B cell (primary cell): ENCODE measurements at regions not wholly inside any gene's neighbourhood (a gene's known extent, or its start where the extent isn't known, plus 50 kb on each side); places are given as distances from the start of the nearest gene placed in this dataset.

ENCODE experiments used
- ATAC-seq: fragments of 200-7000 bp; cut with Tn5 transposase; one replicate; pipeline ENCODE4 v1.10.0; 2021; ENCODE audit warnings: low read depth, mild to moderate bottlenecking, moderate number of reproducible peaks, moderate library complexity
- CTCF ChIA-PET: fragments of 350-600 bp; sonication (Branson Sonifier 250); formaldehyde crosslinking; loops from one replicate; lab custom pipeline; 2021; ENCODE audit warnings: antibody characterized with exemption, inconsistent platforms; lab: Charles Lee
- POLR2A ChIA-PET: fragments of 350-600 bp; sonication (Branson Sonifier 250); formaldehyde crosslinking; loops from one replicate; lab custom pipeline; 2021; ENCODE audit warnings: antibody characterized with exemption; lab: Charles Lee
- DNase-seq: peaks from one replicate; pipeline ENCODE4 v3.0.0; 2013
- H2AFZ ChIP-seq: 2 replicates; pipeline ENCODE4 v1.6.1; 2012; ENCODE audit warnings: mild to moderate bottlenecking, low read depth, low read length; ENCODE audit not compliant: insufficient read depth, poor library complexity, severe bottlenecking
- H3K27ac ChIP-seq, 2 donors: 1 replicate in 1 of 2; 2 replicates in 1 of 2; pipeline ENCODE4 v1.5.1; 2012 to 2013; ENCODE audit warnings: low read length in 2 of 2, mild to moderate bottlenecking in 2 of 2, moderate library complexity in 1 of 2
- H3K27me3 ChIP-seq, 4 experiments: fragments of 200-600 bp in 1 of 4; sonication (generic) in 1 of 4; replicated peaks in 1 of 4; 1 replicate in 2 of 4; 2 replicates in 2 of 4; pipeline versions ENCODE4 v1.6.1 to v1.7.0; 2013 to 2016; ENCODE audit warnings: low read length in 3 of 4, mild to moderate bottlenecking in 2 of 4, mixed read lengths in 1 of 4, moderate library complexity in 1 of 4; ENCODE audit not compliant: insufficient read depth in 4 of 4, control insufficient read depth in 3 of 4; ENCODE audit errors: control extremely low read depth in 1 of 4
- H3K36me3 ChIP-seq, 2 experiments: replicated peaks in 1 of 2; 1 replicate in 1 of 2; 2 replicates in 1 of 2; pipeline versions ENCODE4 v1.6.1 to v1.7.1; 2013; ENCODE audit warnings: low read length in 1 of 2; ENCODE audit not compliant: insufficient read depth in 2 of 2, control insufficient read depth in 1 of 2; ENCODE audit errors: control extremely low read depth in 1 of 2, extremely low read depth in 1 of 2
- H3K4me1 ChIP-seq, 2 donors: fragments of 200-600 bp in 1 of 2; sonication (generic) in 1 of 2; 1 replicate in 1 of 2; 2 replicates in 1 of 2; pipeline versions ENCODE4 v1.5.1 to v1.6.1; 2013 to 2017; ENCODE audit warnings: low read length in 2 of 2; ENCODE audit not compliant: control insufficient read depth in 2 of 2, insufficient read depth in 2 of 2
- H3K4me2 ChIP-seq: replicated peaks from 2 replicates; pipeline ENCODE3; 2012; ENCODE audit warnings: mild to moderate bottlenecking, low read depth, low read length; ENCODE audit not compliant: poor library complexity, severe bottlenecking
- H3K4me3 ChIP-seq, 5 experiments: fragments of 200-600 bp in 1 of 5; sonication (generic) in 1 of 5; 1 replicate in 3 of 5; 2 replicates in 2 of 5; pipeline versions ENCODE4 v1.5.1 to v1.7.0; 2011 to 2016; ENCODE audit warnings: low read length in 4 of 5, mild to moderate bottlenecking in 4 of 5, low read depth in 2 of 5, control low read depth in 1 of 5, moderate library complexity in 1 of 5; ENCODE audit not compliant: insufficient read depth in 1 of 5; ENCODE audit errors: control extremely low read depth in 1 of 5, extremely low read depth in 1 of 5
- H3K79me2 ChIP-seq: fragments of 200-600 bp; sonication (generic); one replicate; pipeline ENCODE4 v1.6.0; 2016; ENCODE audit warnings: low read length; ENCODE audit not compliant: control insufficient read depth, insufficient read depth
- H3K9ac ChIP-seq: fragments of 200-600 bp; sonication (generic); 2 replicates; pipeline ENCODE4 v1.6.1; 2017; ENCODE audit warnings: mild to moderate bottlenecking, low read length, moderate library complexity
- H3K9me3 ChIP-seq, 3 donors: one replicate each; pipeline versions ENCODE4 v1.6.1 to v1.7.1; 2013; ENCODE audit warnings: low read length in 2 of 3; ENCODE audit not compliant: control insufficient read depth in 2 of 3, insufficient read depth in 1 of 3; ENCODE audit errors: control extremely low read depth in 1 of 3
- H4K20me1 ChIP-seq: 2 replicates; pipeline ENCODE4 v1.6.0; 2012; ENCODE audit warnings: mild to moderate bottlenecking, low read length; ENCODE audit not compliant: insufficient read depth, control insufficient read depth, poor library complexity, severe bottlenecking
- H3K27ac Mint-ChIP-seq: one replicate; pipeline ENCODE4 v1.8.0; 2021; ENCODE audit warnings: mixed read lengths
- H3K27me3 Mint-ChIP-seq: one replicate; pipeline ENCODE4 v1.8.0; 2021; ENCODE audit warnings: mixed read lengths
- H3K4me1 Mint-ChIP-seq: one replicate; pipeline ENCODE4 v1.8.0; 2021; ENCODE audit warnings: mixed read lengths
- H3K4me3 Mint-ChIP-seq: one replicate; pipeline ENCODE4 v1.8.0; 2021; ENCODE audit warnings: mixed read lengths
- H3K9me3 Mint-ChIP-seq: one replicate; pipeline ENCODE4 v1.8.0; 2022; ENCODE audit warnings: mixed read lengths; ENCODE audit not compliant: insufficient read depth
- EZH2 ChIP-seq: IDR thresholded peaks from 2 replicates; pipeline ENCODE4 v1.6.1; 2012; ENCODE audit warnings: borderline replicate concordance, low read depth, mild to moderate bottlenecking, moderate library complexity, low read length; ENCODE audit not compliant: insufficient read depth, poor library complexity, severe bottlenecking
- WGBS: methylation state at CpG from one replicate; pipeline ENCODE4 v1.1.5; 2013; ENCODE audit warnings: missing lambda C conversion rate; ENCODE audit not compliant: insufficient coverage; 5-methylcytosine and 5-hydroxymethylcytosine counted together
- intact Hi-C: fragments of 100-400 bp; cut with micrococcal nuclease; formaldehyde crosslinking; loops from one replicate; pipeline ENCODE4 v1.10.0; 2022
- TF ChIP-seq, protein P1 (sequence below): fragments of 200-600 bp; IDR thresholded peaks from one replicate; pipeline ENCODE4 v1.8.0; 2022; ENCODE audit warnings: antibody characterized with exemption, mild to moderate bottlenecking

DNA sequence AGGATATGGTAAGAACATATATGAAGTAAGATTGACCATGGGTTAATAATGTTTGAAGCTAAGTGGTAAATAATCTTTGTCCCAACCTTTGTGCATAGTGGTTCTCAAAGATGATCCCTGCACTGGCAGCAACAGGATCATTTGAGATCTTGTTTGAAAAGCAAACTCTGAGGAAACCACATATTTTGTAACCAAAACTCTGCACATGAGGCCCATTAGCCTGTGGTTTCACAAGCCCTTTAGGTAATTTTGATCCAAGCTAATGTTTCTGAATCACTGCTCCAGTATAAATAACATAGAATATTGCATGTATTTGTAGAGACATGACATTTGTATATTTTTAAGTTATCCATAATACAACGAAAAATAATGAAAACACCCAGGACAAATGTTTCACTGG, 147.9 kb upstream of the RGS18 start:
- ATAC-seq (no peak), DNase-seq (no peak)
- H3K9me3 ChIP-seq: no peaks in the 10 kb centered on the region
- H3K27me3 ChIP-seq: no peaks in the 10 kb centered on the region
- ChIA-PET CTCF (no interaction called here), POLR2A (no interaction called here)
- H3K36me3 ChIP-seq: no peaks in the 10 kb centered on the region
- H3K4me1 ChIP-seq: no peaks in the 10 kb centered on the region
- no peak overlapping the region for H2AFZ ChIP-seq
- H3K27ac ChIP-seq: no peak overlapping the region
- WGBS: no CpG with 5 or more reads among the region's 1 CpG
- intact Hi-C loops: no loop called here
- H4K20me1 ChIP-seq: no peaks in the 10 kb centered on the region
- Mint-ChIP-seq H3K27me3 (no peaks in the 10 kb centered on the region), H3K9me3 (no peaks in the 10 kb centered on the region), H3K4me1 (no peaks in the 10 kb centered on the region), H3K27ac (no peak overlapping the region), H3K4me3 (no peak overlapping the region)
- H3K9ac ChIP-seq: no peak overlapping the region
- H3K4me2 ChIP-seq: no peak overlapping the region
- H3K4me3 ChIP-seq: no peak overlapping the region
- TF ChIP-seq, protein P1, sequence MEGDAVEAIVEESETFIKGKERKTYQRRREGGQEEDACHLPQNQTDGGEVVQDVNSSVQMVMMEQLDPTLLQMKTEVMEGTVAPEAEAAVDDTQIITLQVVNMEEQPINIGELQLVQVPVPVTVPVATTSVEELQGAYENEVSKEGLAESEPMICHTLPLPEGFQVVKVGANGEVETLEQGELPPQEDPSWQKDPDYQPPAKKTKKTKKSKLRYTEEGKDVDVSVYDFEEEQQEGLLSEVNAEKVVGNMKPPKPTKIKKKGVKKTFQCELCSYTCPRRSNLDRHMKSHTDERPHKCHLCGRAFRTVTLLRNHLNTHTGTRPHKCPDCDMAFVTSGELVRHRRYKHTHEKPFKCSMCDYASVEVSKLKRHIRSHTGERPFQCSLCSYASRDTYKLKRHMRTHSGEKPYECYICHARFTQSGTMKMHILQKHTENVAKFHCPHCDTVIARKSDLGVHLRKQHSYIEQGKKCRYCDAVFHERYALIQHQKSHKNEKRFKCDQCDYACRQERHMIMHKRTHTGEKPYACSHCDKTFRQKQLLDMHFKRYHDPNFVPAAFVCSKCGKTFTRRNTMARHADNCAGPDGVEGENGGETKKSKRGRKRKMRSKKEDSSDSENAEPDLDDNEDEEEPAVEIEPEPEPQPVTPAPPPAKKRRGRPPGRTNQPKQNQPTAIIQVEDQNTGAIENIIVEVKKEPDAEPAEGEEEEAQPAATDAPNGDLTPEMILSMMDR: no peak
- no peak for TF ChIP-seq EZH2
- no peaks in the 10 kb centered on the region for H3K79me2 ChIP-seq

DNA sequence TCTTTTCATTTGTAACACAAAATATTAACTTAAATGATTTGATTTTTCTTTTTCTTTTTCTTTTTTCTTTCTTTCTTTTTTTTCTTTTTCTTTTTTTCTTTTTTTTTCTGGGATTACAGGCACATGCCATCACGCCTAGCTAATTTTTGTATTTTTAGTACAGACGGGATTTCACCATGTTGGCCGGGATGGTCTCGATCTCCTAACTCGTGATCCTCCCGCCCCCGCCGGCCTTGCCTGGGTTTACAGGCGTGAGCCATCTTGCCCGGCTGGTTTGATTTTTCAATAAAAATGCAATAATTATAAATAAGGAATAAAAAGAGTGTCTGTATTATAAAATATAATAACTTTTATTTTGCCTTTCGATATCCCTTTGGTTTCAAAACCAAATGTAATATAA, 146.7 kb upstream of the RGS18 start:
- Mint-ChIP-seq H3K4me3 (no peak overlapping the region), H3K4me1 (no peaks in the 10 kb centered on the region), H3K27ac (no peak overlapping the region), H3K27me3 (no peaks in the 10 kb centered on the region), H3K9me3 (no peaks in the 10 kb centered on the region)
- DNase-seq (no peak), ATAC-seq (no peak)
- ChIA-PET POLR2A (no interaction called here), CTCF (no interaction called here)
- Histone ChIP-seq H3K9me3 (no peaks in the 10 kb centered on the region), H3K9ac (no peak overlapping the region), H2AFZ (no peak overlapping the region), H3K4me1 (no peaks in the 10 kb centered on the region), H3K27ac (no peak overlapping the region), H3K27me3 (no peaks in the 10 kb centered on the region), H3K4me3 (no peak overlapping the region), H3K4me2 (no peak overlapping the region), H3K79me2 (no peaks in the 10 kb centered on the region), H4K20me1 (no peaks in the 10 kb centered on the region), H3K36me3 (no peaks in the 10 kb centered on the region)
- no peak for TF ChIP-seq EZH2
- TF ChIP-seq, protein P1: no peak
- WGBS: no CpG with 5 or more reads among the region's 11 CpGs
- intact Hi-C loops: no loop called here
